ENCODE measurements at regions not wholly inside any gene's neighbourhood (a gene's known extent, or its start where the extent isn't known, plus 50 kb on each side); places are given as distances from the start of the nearest gene placed in this dataset.
"Not testable (repeated sequence)": the region's sequence is repeated elsewhere in the genome, so short reads cannot be mapped to it uniquely, and the experiment has no call there.

DNA sequence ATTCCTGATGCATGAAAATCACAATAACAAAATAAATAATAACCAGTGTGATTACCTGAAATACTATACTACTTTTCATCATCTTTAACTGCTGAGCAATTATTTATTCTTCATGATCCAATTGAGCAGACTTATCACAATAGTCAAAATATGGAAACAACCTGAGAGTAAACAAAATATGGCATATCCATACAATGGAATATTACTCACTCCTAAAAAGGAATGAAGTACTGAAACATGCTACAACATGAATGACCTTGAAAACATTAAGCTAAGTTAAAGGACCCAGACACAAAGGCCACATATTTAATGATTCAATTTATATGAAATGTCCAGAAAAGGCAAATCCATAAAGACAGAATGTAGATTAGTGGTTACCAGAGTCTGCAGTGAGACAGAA is 146.8 kb downstream of the MID1IP1 start:
- Mint-ChIP-seq H3K9me3 (peaks cover 3% of the 10 kb centered on the region), H3K4me1 (no peaks in the 10 kb centered on the region), H3K4me3 (no peak overlapping the region), H3K27me3 (peaks cover 8% of the 10 kb centered on the region), H3K36me3 (no peaks in the 10 kb centered on the region), H3K27ac (no peak overlapping the region)
- no peak for ATAC-seq

DNA sequence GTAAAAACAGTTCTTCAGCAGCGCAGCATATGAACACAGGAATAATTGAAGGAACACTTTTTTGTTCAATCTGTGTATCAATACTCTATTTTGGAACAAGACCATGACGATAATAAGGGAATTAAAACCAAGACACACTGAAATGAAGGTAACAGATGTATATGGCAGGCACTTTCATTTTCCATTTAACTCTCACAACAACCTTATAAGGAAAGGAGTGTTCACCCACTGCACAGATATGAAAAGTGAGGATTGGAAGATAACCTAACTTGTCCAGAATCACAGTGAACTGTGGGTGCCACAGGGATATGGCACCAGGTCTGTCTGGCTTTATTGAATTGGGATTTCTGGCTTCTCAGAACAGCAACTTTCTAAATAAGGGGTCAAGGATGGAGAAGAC is 153.3 kb downstream of the MID1IP1 start:
- no peaks in the 10 kb centered on the region for H3K36me3 Mint-ChIP-seq
- ATAC-seq = no peak
- peaks cover 8% of the 10 kb centered on the region for H3K27me3 Mint-ChIP-seq
- H3K4me1 Mint-ChIP-seq = no peaks in the 10 kb centered on the region
- no peak overlapping the region for H3K27ac Mint-ChIP-seq
- no peak overlapping the region for H3K4me3 Mint-ChIP-seq
- H3K9me3 Mint-ChIP-seq = no peaks in the 10 kb centered on the region

DNA sequence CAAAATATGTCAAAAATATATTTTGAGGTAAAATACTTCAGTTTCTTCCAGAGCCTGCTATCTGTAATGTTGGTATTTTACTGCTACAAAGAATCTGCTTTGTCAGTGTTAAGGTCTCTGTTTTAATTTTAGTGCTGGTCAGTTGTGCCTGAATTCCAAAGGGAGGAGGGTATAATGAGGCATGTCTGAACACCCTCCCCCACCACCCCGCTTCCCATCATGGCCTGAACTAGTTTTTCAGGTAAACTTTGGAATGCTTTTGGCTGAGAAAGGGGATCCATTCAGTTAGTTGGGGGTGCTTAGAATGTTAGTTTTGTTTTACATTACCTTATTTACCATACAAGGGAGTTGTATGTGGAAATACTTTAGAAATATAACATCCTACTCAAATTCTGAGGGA is 158.5 kb downstream of the MID1IP1 start:
- no peak overlapping the region for H3K4me3 Mint-ChIP-seq
- H3K9me3 Mint-ChIP-seq = peaks cover 5% of the 10 kb centered on the region
- H3K36me3 Mint-ChIP-seq = no peaks in the 10 kb centered on the region
- ATAC-seq = no peak
- H3K4me1 Mint-ChIP-seq = no peaks in the 10 kb centered on the region
- H3K27me3 Mint-ChIP-seq = no peaks in the 10 kb centered on the region
- no peak overlapping the region for H3K27ac Mint-ChIP-seq

DNA sequence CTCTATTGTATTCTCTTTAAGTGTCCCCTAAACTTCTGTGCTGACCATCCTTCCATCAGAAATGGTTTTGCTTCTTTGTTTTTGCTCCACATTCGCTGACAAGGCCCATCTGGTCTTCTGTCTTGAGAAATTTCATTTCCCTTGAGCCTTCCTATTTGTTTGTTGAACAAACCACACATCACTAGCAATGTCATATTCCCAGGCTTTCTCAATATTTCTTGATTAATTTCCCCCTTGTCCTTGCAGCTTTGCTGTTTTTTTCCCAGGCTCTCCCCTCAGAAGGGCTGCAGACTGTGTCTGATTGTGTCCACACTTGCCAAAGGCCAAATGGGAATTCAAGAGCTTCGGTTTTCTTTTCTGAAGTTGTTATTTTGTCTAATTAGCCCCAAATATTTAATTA is 158.9 kb downstream of the MID1IP1 start:
- ATAC-seq = no peak
- Mint-ChIP-seq H3K27ac (no peak overlapping the region), H3K36me3 (no peaks in the 10 kb centered on the region), H3K4me3 (no peak overlapping the region), H3K27me3 (no peaks in the 10 kb centered on the region), H3K4me1 (no peaks in the 10 kb centered on the region), H3K9me3 (peaks cover 8% of the 10 kb centered on the region)

DNA sequence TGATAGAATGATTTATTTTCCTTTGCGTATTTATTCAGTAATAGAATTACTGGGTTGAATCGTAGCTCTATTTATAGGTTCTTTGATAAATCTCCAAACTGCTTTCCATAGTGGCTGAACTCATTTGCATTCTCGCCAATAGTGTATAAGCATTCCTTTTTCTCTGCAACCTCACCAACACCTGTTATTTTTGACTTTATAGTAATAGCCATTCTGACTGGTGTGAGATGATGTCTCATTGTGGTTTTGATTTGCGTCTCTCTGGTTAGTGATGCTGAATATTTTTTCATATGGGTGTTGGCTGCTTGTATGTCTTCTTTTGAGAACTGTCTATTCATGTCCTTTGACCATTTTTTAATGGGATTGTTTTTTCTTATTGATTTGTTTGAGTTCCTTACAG is 160.7 kb downstream of the MID1IP1 start:
- Mint-ChIP-seq H3K27ac (no peak overlapping the region), H3K4me3 (no peak overlapping the region), H3K9me3 (peaks cover 8% of the 10 kb centered on the region), H3K36me3 (no peaks in the 10 kb centered on the region), H3K27me3 (no peaks in the 10 kb centered on the region), H3K4me1 (no peaks in the 10 kb centered on the region)
- ATAC-seq = no peak

DNA sequence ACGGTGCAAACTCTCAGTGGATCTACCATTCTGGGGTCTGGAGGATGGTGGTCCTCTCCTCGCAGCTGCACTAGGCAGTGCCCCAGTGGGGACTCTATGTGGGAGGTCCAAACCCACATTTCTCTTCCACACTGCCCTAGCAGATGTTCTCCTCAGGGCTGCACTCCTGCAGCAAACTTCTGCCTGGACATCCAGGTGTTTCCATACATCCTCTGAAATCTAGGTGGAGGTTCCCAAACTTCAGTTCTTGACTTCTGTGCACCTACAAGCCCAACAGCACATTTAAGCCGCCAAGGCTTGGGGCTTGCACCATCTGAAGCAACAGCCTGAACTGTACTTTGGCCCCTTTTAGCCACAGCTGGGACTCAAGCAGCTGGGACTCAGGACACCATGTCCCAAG is 162.0 kb downstream of the MID1IP1 start:
- ATAC-seq, H3K9me3 Mint-ChIP-seq, H3K4me1 Mint-ChIP-seq, H3K36me3 Mint-ChIP-seq, H3K27me3 Mint-ChIP-seq, H3K4me3 Mint-ChIP-seq, H3K27ac Mint-ChIP-seq: not testable (repeated sequence)

DNA sequence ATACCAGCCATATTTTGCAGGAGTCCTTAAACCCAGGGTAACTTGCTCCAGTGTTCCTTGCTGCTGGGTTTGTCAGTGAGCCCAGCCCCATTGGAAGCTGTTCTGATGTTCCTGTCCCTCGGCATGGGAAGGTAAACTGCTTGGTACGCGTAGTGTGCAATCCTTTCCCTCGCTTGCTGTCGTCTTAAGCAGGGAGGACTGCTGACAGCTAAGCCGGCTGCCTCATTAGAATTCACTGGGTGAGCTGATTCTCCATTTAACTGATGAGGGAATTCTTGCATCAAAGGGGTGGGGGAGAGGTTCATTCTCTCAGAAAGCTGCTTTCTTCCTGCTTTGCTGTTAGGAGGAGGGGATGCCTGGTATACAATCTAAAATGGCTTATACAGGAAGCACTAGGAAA is 164.6 kb downstream of the MID1IP1 start:
- Mint-ChIP-seq H3K27ac (no peak overlapping the region), H3K4me3 (no peak overlapping the region), H3K9me3 (peaks cover 8% of the 10 kb centered on the region), H3K27me3 (peaks cover 3% of the 10 kb centered on the region), H3K36me3 (no peaks in the 10 kb centered on the region), H3K4me1 (no peaks in the 10 kb centered on the region)
- ATAC-seq = no peak

DNA sequence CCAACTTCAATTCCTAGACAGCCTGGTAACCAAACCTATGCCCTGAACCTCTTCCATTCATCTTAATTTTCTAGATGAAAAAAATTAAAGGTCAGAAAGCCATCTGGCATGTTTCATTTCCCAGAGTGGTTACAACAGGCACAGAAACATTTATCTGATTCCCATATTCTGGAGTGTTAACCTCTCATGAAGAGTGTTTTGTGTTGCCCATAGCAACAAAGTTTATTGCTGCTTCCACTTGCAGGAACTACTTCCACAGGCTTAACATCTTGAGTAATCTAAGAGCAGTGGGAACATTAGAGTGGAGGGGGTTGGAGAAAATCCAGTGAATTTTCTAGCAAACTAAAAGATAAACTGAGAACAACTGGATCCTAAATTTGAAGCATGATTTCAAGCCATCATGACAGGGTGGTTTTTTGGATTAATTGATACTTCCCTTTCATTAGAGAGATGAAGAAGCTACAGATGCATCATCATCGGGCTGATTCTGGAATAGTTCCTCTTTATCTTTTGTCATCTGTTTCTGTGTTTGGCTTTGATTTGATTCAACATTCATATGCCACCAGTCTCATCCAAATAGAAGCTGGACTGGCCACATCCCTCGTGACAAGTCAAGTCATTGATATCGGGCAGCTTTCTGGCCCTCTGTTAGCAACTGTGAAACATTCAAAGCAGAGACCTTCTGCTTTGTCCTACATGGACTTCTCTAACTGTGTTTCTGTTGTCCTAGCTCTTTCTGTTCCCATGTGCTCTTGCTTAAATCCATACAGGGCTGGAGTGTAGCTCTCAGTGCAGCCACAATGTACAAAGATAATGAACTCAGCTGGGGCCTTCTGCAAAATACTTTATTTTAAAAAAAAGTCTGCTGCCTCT is 167.3 kb downstream of the MID1IP1 start:
- no peak overlapping the region for H3K4me3 Mint-ChIP-seq
- peaks cover 8% of the 10 kb centered on the region for H3K9me3 Mint-ChIP-seq
- no peak overlapping the region for H3K27ac Mint-ChIP-seq
- peaks cover 10% of the 10 kb centered on the region for H3K27me3 Mint-ChIP-seq
- H3K36me3 Mint-ChIP-seq = no peaks in the 10 kb centered on the region
- ATAC-seq = no peak
- H3K4me1 Mint-ChIP-seq = no peaks in the 10 kb centered on the region

DNA sequence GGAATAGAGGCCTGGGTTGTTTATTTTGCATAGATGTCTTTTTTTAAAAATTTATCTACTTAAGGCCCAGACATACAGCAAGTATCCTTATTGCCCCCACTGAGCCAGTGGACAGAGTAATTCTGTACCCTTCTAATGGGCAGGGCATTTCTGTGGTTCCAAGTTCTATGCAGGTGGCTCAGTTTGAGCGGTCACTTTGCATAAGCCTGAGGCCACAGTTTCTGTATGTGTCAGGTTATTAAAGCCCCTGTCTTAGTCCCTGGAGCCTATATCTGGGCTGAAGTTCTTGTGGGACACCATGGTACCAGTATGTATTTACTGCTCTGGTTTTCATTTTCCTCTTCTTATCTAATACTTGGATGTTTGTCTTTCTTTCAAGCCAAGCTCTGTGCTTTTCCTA is 168.8 kb downstream of the MID1IP1 start:
- Mint-ChIP-seq H3K36me3 (no peaks in the 10 kb centered on the region), H3K4me3 (no peak overlapping the region), H3K4me1 (no peaks in the 10 kb centered on the region), H3K9me3 (peaks cover under 1% of the 10 kb centered on the region), H3K27me3 (peaks cover 10% of the 10 kb centered on the region), H3K27ac (no peak overlapping the region)
- no peak for ATAC-seq

DNA sequence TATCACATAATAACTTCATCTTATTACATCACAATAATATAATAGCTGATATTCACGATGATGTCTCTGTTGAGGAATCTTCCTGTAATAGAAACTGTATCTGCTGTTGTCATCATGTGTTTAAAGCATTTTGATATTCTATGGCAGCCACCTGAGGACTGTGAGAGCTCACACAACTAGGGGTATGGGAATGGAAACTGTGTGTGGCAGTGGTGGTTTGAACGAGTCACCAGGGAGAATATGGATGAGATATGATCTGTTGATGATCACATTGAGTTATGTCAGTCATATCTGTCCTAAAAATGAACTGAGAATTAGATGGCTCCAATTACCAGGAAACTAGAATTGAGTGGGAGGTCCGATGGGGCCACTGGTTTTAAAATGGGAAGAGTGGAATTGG is 169.6 kb downstream of the MID1IP1 start:
- H3K4me3 Mint-ChIP-seq = no peak overlapping the region
- H3K27ac Mint-ChIP-seq = no peak overlapping the region
- no peaks in the 10 kb centered on the region for H3K9me3 Mint-ChIP-seq
- H3K27me3 Mint-ChIP-seq = peaks cover 10% of the 10 kb centered on the region
- H3K4me1 Mint-ChIP-seq = no peaks in the 10 kb centered on the region
- no peak for ATAC-seq
- H3K36me3 Mint-ChIP-seq = no peaks in the 10 kb centered on the region

DNA sequence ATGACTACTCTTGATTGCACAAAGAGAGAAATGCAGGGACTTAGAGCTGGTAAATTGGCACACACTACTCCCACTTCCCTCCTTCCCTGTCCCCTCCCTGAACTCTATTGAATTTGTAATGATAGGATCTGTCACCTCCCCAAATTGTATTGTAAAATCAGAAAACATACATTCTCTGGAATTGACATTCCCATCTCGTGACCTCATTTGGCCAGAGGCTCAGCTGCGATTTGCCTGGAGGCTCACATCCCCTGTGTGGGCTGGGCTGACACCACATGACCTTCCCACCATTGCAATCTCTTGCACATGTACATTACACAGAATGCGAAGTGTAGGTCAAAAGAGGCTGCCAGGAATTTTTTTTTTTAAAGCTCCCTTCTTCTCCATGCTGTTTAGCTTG is 172.1 kb downstream of the MID1IP1 start:
- no peak for ATAC-seq
- Mint-ChIP-seq H3K4me3 (no peak overlapping the region), H3K27ac (no peak overlapping the region), H3K9me3 (no peaks in the 10 kb centered on the region), H3K4me1 (no peaks in the 10 kb centered on the region), H3K27me3 (peaks cover 10% of the 10 kb centered on the region), H3K36me3 (no peaks in the 10 kb centered on the region)

DNA sequence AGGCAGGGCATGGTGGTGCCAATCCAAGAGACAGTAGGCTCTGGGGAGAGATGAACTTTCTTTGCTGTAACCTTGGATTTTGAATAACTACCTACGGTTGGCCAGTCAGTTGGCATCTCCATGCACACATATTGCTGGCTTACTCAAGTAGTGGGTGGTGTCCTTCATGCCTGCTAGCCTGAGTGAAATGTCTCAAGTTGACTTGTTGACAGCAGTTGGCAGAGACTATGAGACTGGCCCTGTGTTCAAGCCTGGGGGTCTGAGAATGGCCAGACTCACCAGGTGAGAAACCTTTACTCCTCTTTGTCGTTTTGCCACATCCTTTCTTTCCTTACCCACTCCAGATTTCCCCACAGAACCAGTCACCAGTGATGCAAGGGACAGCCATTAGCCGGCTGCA is 173.3 kb downstream of the MID1IP1 start:
- ATAC-seq = no peak
- no peak overlapping the region for H3K4me3 Mint-ChIP-seq
- H3K4me1 Mint-ChIP-seq = no peaks in the 10 kb centered on the region
- H3K9me3 Mint-ChIP-seq = no peaks in the 10 kb centered on the region
- H3K36me3 Mint-ChIP-seq = no peaks in the 10 kb centered on the region
- H3K27me3 Mint-ChIP-seq = peaks cover 10% of the 10 kb centered on the region
- no peak overlapping the region for H3K27ac Mint-ChIP-seq

DNA sequence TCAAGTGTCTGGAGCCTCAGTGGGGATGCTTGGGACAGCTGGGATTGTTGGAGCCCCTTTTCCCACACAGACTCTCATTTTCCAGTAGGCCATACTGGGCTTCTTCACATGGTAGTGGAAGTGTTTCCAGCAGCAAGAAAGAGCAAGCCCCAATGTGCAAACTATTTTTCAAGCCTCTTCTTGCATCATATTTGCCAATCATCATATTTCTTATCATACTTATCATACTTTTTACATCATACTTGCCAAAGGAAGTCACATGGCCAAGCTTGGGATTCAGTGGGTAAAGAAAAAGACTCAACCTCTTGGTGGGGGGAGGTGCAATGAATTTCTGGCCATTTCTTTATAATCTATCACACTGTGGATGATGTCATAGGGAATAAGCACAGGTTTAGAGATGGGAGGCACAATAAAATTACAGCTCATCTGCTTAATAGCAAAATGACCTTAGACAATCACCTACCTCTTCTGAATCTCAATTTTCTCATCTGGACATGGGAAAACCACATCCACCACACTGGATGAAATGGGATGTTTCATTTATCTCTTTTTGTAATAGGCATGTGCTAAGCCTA is 174.2 kb downstream of the MID1IP1 start:
- ATAC-seq = no peak
- H3K27me3 Mint-ChIP-seq = peaks cover 10% of the 10 kb centered on the region
- H3K27ac Mint-ChIP-seq = no peak overlapping the region
- H3K4me3 Mint-ChIP-seq = no peak overlapping the region
- no peaks in the 10 kb centered on the region for H3K36me3 Mint-ChIP-seq
- no peaks in the 10 kb centered on the region for H3K4me1 Mint-ChIP-seq
- H3K9me3 Mint-ChIP-seq = no peaks in the 10 kb centered on the region

DNA sequence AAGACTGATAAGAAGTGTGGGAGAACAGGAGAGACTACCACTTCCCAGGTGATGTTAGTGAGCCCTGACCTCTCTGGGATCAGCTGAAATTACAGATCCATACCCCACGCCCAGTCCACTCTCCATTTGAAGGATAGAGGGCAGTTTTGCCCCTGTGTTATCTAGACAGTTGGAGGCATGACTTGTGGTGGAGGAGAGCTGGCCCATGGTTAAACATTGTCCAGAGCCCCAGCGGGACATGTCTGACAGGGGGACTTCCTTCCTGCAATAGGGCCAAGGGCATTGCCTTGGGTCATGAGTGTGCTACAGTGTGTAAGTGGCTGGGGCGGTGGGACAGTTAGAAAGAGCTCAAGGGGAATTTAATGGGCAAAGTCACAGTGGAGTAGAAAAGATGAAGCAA is 181.1 kb downstream of the MID1IP1 start:
- H3K4me1 Mint-ChIP-seq = no peaks in the 10 kb centered on the region

DNA sequence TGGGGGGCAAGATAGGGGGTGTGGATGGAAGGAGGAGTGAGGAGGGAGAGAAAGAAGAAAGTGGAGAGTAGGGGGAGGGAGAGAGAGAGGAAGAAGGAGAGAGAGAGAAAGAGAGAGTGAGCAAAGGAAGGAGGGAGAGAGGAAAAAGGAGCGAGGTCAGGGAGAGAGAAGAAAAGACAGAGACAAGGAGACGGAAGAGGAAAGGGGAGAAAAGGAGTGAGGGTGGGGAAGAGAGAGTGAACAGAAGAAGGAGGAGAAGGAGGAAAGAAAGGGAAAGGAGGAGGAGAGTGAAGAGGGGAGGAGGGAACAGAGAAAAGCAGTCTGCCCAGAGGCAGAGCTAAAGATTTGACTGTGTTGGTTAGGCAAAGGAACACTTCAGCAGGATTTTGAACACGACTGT is 181.6 kb downstream of the MID1IP1 start:
- H3K36me3 Mint-ChIP-seq = no peaks in the 10 kb centered on the region
- no peaks in the 10 kb centered on the region for H3K27me3 Mint-ChIP-seq
- H3K9me3 Mint-ChIP-seq = no peaks in the 10 kb centered on the region
- H3K27ac Mint-ChIP-seq = peak overlapping the region; percentile 12
- H3K4me1 Mint-ChIP-seq = no peaks in the 10 kb centered on the region
- no peak overlapping the region for H3K4me3 Mint-ChIP-seq
- ATAC-seq = no peak

More for the DNA sequence above, 181.1 kb downstream of the MID1IP1 start:
- Mint-ChIP-seq H3K36me3 (no peaks in the 10 kb centered on the region), H3K4me3 (no peak overlapping the region), H3K27me3 (no peaks in the 10 kb centered on the region), H3K9me3 (no peaks in the 10 kb centered on the region), H3K27ac (peak overlapping the region; percentile 12)
- ATAC-seq = no peak

DNA sequence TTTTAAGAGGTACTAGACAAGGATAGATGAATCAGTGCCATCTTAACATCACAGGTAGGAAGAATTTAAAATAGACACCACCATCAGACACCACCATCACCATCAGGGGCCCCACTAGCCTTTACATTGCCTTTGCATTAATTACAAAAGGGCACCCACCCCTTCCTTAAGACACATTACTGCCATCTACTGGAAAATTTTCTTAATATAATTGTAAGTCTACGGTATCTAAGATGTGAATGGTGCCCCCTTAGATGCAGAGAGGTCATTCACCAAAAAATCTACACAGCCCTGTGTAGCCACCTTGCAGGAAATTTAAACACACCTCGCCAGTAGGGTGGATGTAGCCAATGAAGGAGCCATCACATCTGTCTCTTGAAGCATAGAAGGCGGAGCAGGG is 184.1 kb downstream of the MID1IP1 start:
- no peak for ATAC-seq
- no peaks in the 10 kb centered on the region for H3K27me3 Mint-ChIP-seq
- H3K4me1 Mint-ChIP-seq = no peaks in the 10 kb centered on the region
- H3K9me3 Mint-ChIP-seq = no peaks in the 10 kb centered on the region
- no peak overlapping the region for H3K4me3 Mint-ChIP-seq
- no peaks in the 10 kb centered on the region for H3K36me3 Mint-ChIP-seq
- H3K27ac Mint-ChIP-seq = no peak overlapping the region

Measured in stimulated activated memory B cell treated with anti-CD40 and anti-IgM and Interleukin-4, amounts not matched to agents 10 μg/mL and 1 μg/mL and 100 μg/mL, for 72 hours (primary cell).